ENCODE measurements at regions not wholly inside any gene's neighbourhood (a gene's known extent, or its start where the extent isn't known, plus 50 kb on each side); places are given as distances from the start of the nearest gene placed in this dataset.

GRCh38 chr10:52923520-52923919 is 150.9 kb upstream of the MBL2 start:
- Mint-ChIP-seq H3K27ac (no peak overlapping the region), H3K4me3 (no peak overlapping the region), H3K27me3 (ENCODE audit: low read depth in 3 of 3) (no peaks in the 10 kb centered on the region), H3K36me3 (no peaks in the 10 kb centered on the region), H3K4me1 (no peaks in the 10 kb centered on the region), H3K9me3 (peaks cover 0 to 3% (median 0%) of the 10 kb centered on the region in 7 donors)
- H3K4me3 ChIP-seq (replicated peaks in 1 of 3; ENCODE audit: low read depth in 2 of 3, low read length in 3 of 3) = no peak overlapping the region
- H3K27me3 ChIP-seq (ENCODE audit: control insufficient read depth in 2 of 2, insufficient read depth in 2 of 2, low read length in 2 of 2) = no peaks in the 10 kb centered on the region
- H3K36me3 ChIP-seq (replicated peaks in 1 of 2; ENCODE audit: control insufficient read depth in 1 of 2, insufficient read depth in 2 of 2, low read length in 2 of 2) = no peaks in the 10 kb centered on the region
- no peak for DNase-seq
- H3K9ac ChIP-seq (ENCODE audit: insufficient read depth, low read length, poor library complexity, severe bottlenecking) = no peak overlapping the region
- no peaks in the 10 kb centered on the region for H3K4me1 ChIP-seq (ENCODE audit: control insufficient read depth in 1 of 2, insufficient read depth in 2 of 2, low read length in 2 of 2)
- TF ChIP-seq CTCF (IDR thresholded peaks at IDR 0.05) = no peak
- H3K4me2 ChIP-seq (replicated peaks; ENCODE audit: extremely low read depth, low read length, poor library complexity, severe bottlenecking) = no peak overlapping the region
- H4K20me1 ChIP-seq (ENCODE audit: insufficient read depth, low read length) = no peaks in the 10 kb centered on the region
- no peak overlapping the region for H2AFZ ChIP-seq (ENCODE audit: insufficient read depth, low read depth, low read length, poor library complexity, severe bottlenecking)
- intact Hi-C loops (cut with micrococcal nuclease) = no loop called here
- no peaks in the 10 kb centered on the region for H3K9me3 ChIP-seq (replicated peaks in 1 of 2; ENCODE audit: control insufficient read depth in 1 of 2, insufficient read depth in 1 of 2, low read length in 2 of 2)
- no peaks in the 10 kb centered on the region for H3K79me2 ChIP-seq (ENCODE audit: insufficient read depth, low read length)
- H3K27ac ChIP-seq (ENCODE audit: low read depth in 1 of 2, low read length in 2 of 2) = no peak overlapping the region
- WGBS (ENCODE audit: insufficient coverage) = 83% methylated on average over 1 of the region's 5 CpGs

- H3K79me2 ChIP-seq (ENCODE audit: insufficient read depth, low read length) = no peaks in the 10 kb centered on the region
- no peaks in the 10 kb centered on the region for H3K27me3 Mint-ChIP-seq (ENCODE audit: low read depth in 3 of 3)
- no peak overlapping the region for H2AFZ ChIP-seq (ENCODE audit: insufficient read depth, low read depth, low read length, poor library complexity, severe bottlenecking)
- no peak overlapping the region for H3K4me3 Mint-ChIP-seq
- H3K4me2 ChIP-seq (replicated peaks; ENCODE audit: extremely low read depth, low read length, poor library complexity, severe bottlenecking) = no peak overlapping the region
- H3K9me3 ChIP-seq (replicated peaks in 1 of 2; ENCODE audit: control insufficient read depth in 1 of 2, insufficient read depth in 1 of 2, low read length in 2 of 2) = no peaks in the 10 kb centered on the region
- H3K36me3 Mint-ChIP-seq = no peaks in the 10 kb centered on the region
- DNase-seq = no peak
- no peaks in the 10 kb centered on the region for H3K36me3 ChIP-seq (replicated peaks in 1 of 2; ENCODE audit: control insufficient read depth in 1 of 2, insufficient read depth in 2 of 2, low read length in 2 of 2)
- TF ChIP-seq CTCF (IDR thresholded peaks at IDR 0.05) = no peak
- H3K9ac ChIP-seq (ENCODE audit: insufficient read depth, low read length, poor library complexity, severe bottlenecking) = no peak overlapping the region
- H3K27ac Mint-ChIP-seq = no peak overlapping the region
- no peak overlapping the region for H3K27ac ChIP-seq (ENCODE audit: low read depth in 1 of 2, low read length in 2 of 2)
- no peak overlapping the region for H3K4me3 ChIP-seq (replicated peaks in 1 of 3; ENCODE audit: low read depth in 2 of 3, low read length in 3 of 3)
- no peaks in the 10 kb centered on the region for H4K20me1 ChIP-seq (ENCODE audit: insufficient read depth, low read length)
- no peaks in the 10 kb centered on the region for H3K4me1 Mint-ChIP-seq
- H3K27me3 ChIP-seq (ENCODE audit: control insufficient read depth in 2 of 2, insufficient read depth in 2 of 2, low read length in 2 of 2) = no peaks in the 10 kb centered on the region
- H3K4me1 ChIP-seq (ENCODE audit: control insufficient read depth in 1 of 2, insufficient read depth in 2 of 2, low read length in 2 of 2) = no peaks in the 10 kb centered on the region
- peaks cover 0 to 3% (median 0%) of the 10 kb centered on the region in 7 donors for H3K9me3 Mint-ChIP-seq
- intact Hi-C loops (cut with micrococcal nuclease) = no loop called here
Measured at GRCh38 chr10:52918714-52919305, 146.2 kb upstream of the MBL2 start.
